IMR-90 (cell line): ENCODE measurements at regions not wholly inside any gene's neighbourhood (a gene's known extent, or its start where the extent isn't known, plus 50 kb on each side); places are given as distances from the start of the nearest gene placed in this dataset.

ENCODE experiments used
- ATAC-seq: fragments of 200-7000 bp; cut with Tn5 transposase; 2 replicates; pipeline ENCODE4 v1.9.1; 2020; ENCODE audit warnings: low read depth, mild to moderate bottlenecking, moderate library complexity
- BruUV-seq: library from RNA; stranded (reverse); fragments of 400-500 nt; replicated peaks from 2 replicates; lab custom pipeline; 2021; lab: Mats Ljungman, UMichigan
- CTCF ChIA-PET: fragments of 300-600 bp; formaldehyde crosslinking; extraction: SDS; loops from one replicate; lab custom pipeline; 2021; ENCODE audit warnings: antibody characterized with exemption; lab: Yijun Ruan, JAX
- POLR2A ChIA-PET: fragments of 300-600 bp; sonication (Branson Sonifier 250); formaldehyde crosslinking; loops from one replicate; lab custom pipeline; 2022; ENCODE audit warnings: antibody characterized with exemption; ENCODE audit not compliant: unreplicated experiment; lab: Charles Lee
- DNase-seq: peaks from one replicate; pipeline ENCODE4 v3.0.0; 2013
- H2AFZ ChIP-seq: replicated peaks from 2 replicates; pipeline ENCODE3; 2013; ENCODE audit warnings: low read length, mild to moderate bottlenecking; ENCODE audit not compliant: poor library complexity
- H2AK5ac ChIP-seq: 2 replicates; pipeline ENCODE4 v1.6.1; 2013; ENCODE audit warnings: low read depth, low read length, inconsistent platforms
- H2AK9ac ChIP-seq: replicated peaks from 2 replicates; pipeline ENCODE3; 2013; ENCODE audit warnings: mild to moderate bottlenecking, low read depth, low read length, moderate library complexity; ENCODE audit not compliant: poor library complexity
- H2BK120ac ChIP-seq: 2 replicates; pipeline ENCODE4 v1.6.1; 2013; ENCODE audit warnings: low read depth, low read length, inconsistent platforms
- H2BK15ac ChIP-seq: 3 replicates; pipeline ENCODE4 v1.6.1; 2013; ENCODE audit warnings: low read depth, low read length, inconsistent platforms
- H2BK20ac ChIP-seq: 2 replicates; pipeline ENCODE4 v1.6.1; 2013; ENCODE audit warnings: low read depth, mild to moderate bottlenecking, inconsistent platforms, low read length, moderate library complexity
- H2BK5ac ChIP-seq: 2 replicates; pipeline ENCODE4 v1.6.1; 2013; ENCODE audit warnings: mild to moderate bottlenecking, low read depth, low read length, inconsistent platforms; ENCODE audit not compliant: poor library complexity, severe bottlenecking
- H3K14ac ChIP-seq: replicated peaks from 2 replicates; pipeline ENCODE4 v1.6.1; 2013; ENCODE audit warnings: low read depth, low read length, inconsistent platforms
- H3K18ac ChIP-seq: 2 replicates; pipeline ENCODE4 v1.6.1; 2013; ENCODE audit warnings: low read depth, low read length, control low read depth
- H3K23ac ChIP-seq: 2 replicates; pipeline ENCODE4 v1.6.1; 2013; ENCODE audit warnings: low read depth, low read length, inconsistent platforms
- H3K27ac ChIP-seq: 2 replicates; pipeline ENCODE4 v1.5.1; 2013; ENCODE audit warnings: mild to moderate bottlenecking, control low read depth, low read length; ENCODE audit not compliant: insufficient read depth
- H3K27me3 ChIP-seq: 2 replicates; pipeline ENCODE4 v1.6.1; 2013; ENCODE audit warnings: low read length; ENCODE audit not compliant: control insufficient read depth, insufficient read depth
- H3K36me3 ChIP-seq: 2 replicates; pipeline ENCODE4 v1.6.1; 2013; ENCODE audit warnings: low read length, mixed read lengths; ENCODE audit not compliant: control insufficient read depth, insufficient read depth
- H3K4ac ChIP-seq: 2 replicates; pipeline ENCODE4 v1.6.1; 2013; ENCODE audit warnings: low read depth, low read length, inconsistent platforms
- H3K4me1 ChIP-seq: 2 replicates; pipeline ENCODE4 v1.6.1; 2013; ENCODE audit warnings: low read length, mixed read lengths; ENCODE audit not compliant: control insufficient read depth, insufficient read depth
- H3K4me2 ChIP-seq: 2 replicates; pipeline ENCODE4 v1.6.1; 2013; ENCODE audit warnings: low read depth, mild to moderate bottlenecking, control low read depth, low read length, moderate library complexity
- H3K4me3 ChIP-seq: 2 replicates; pipeline ENCODE4 v1.5.1; 2013; ENCODE audit warnings: low read depth, mild to moderate bottlenecking, control low read depth, low read length, moderate library complexity; ENCODE audit not compliant: insufficient read depth
- H3K56ac ChIP-seq: 2 replicates; pipeline ENCODE4 v1.6.1; 2013; ENCODE audit warnings: low read length, inconsistent platforms; ENCODE audit not compliant: insufficient read depth; ENCODE audit errors: extremely low read depth
- H3K79me1 ChIP-seq, 2 experiments: 2 replicates each; pipeline ENCODE4 v1.6.1; 2013; ENCODE audit warnings: low read length in 2 of 2, inconsistent platforms in 1 of 2, low read depth in 1 of 2
- H3K9ac ChIP-seq: 2 replicates; pipeline ENCODE4 v1.6.1; 2013; ENCODE audit warnings: low read depth, low read length, control low read depth
- H3K9me1 ChIP-seq: 2 replicates; pipeline ENCODE4 v1.6.1; 2013; ENCODE audit warnings: low read length, inconsistent platforms; ENCODE audit not compliant: insufficient read depth
- H3K9me3 ChIP-seq: 2 replicates; pipeline ENCODE4 v1.6.1; 2013; ENCODE audit warnings: low read length; ENCODE audit not compliant: control insufficient read depth, insufficient read depth
- H4K20me1 ChIP-seq: 2 replicates; pipeline ENCODE4 v1.6.1; 2013; ENCODE audit warnings: low read length, inconsistent platforms; ENCODE audit not compliant: insufficient read depth
- H4K5ac ChIP-seq: 2 replicates; pipeline ENCODE4 v1.6.1; 2013; ENCODE audit warnings: mild to moderate bottlenecking, low read depth, low read length, control low read depth
- H4K8ac ChIP-seq, 2 experiments: 2 replicates each; pipeline ENCODE4 v1.6.1; 2013; ENCODE audit warnings: low read depth in 2 of 2, low read length in 2 of 2, control low read depth in 1 of 2, inconsistent platforms in 1 of 2
- H4K91ac ChIP-seq: 2 replicates; pipeline ENCODE4 v1.6.1; 2013; ENCODE audit warnings: low read depth, low read length, inconsistent platforms; ENCODE audit not compliant: insufficient read depth
- BHLHE40 ChIP-seq: fragments of 150-350 bp; IDR thresholded peaks from 2 replicates; pipeline ENCODE4 v1.6.1; 2016; ENCODE audit warnings: mild to moderate bottlenecking, low read depth, low read length
- CEBPB ChIP-seq: IDR thresholded peaks from 2 replicates; pipeline ENCODE4 v1.6.1; 2012; ENCODE audit warnings: low read depth, low read length, improper control_type of control experiment
- FOS ChIP-seq: fragments of 150-350 bp; IDR thresholded peaks from 2 replicates; pipeline ENCODE4 v1.6.1; 2016; ENCODE audit warnings: low read depth, low read length
- MAFK ChIP-seq: IDR thresholded peaks from 2 replicates; pipeline ENCODE4 v1.6.1; 2012; ENCODE audit warnings: low read depth, low read length, improper control_type of control experiment
- POLR2A ChIP-seq: IDR thresholded peaks from 2 replicates; pipeline ENCODE4 v1.6.1; 2012; ENCODE audit warnings: mild to moderate bottlenecking, low read depth, low read length
- RFX5 ChIP-seq: IDR thresholded peaks from 2 replicates; pipeline ENCODE4 v1.8.0; 2012; ENCODE audit warnings: low read depth, mild to moderate bottlenecking, low read length, moderate library complexity
- SMC3 ChIP-seq: fragments of 150-350 bp; IDR thresholded peaks from 2 replicates; pipeline ENCODE4 v1.6.1; 2016; ENCODE audit warnings: low read depth, mild to moderate bottlenecking, antibody characterized with exemption, low read length, moderate library complexity
- WGBS, 2 experiments: methylation state at CpG; one replicate each; pipeline versions ENCODE4 v1.1.5 to v1.1.7; 2013; ENCODE audit warnings: missing lambda C conversion rate in 2 of 2; ENCODE audit not compliant: insufficient read length in 1 of 2; ENCODE audit errors: extremely low coverage in 2 of 2; 5-methylcytosine and 5-hydroxymethylcytosine counted together
- dilution Hi-C: fragments of 300-500 bp; cut with HindIII; formaldehyde crosslinking; loops from one replicate; pipeline ENCODE4 v1.14.3; 2018; ENCODE audit warnings: low sequenced_read_pairs; ENCODE audit not compliant: unreplicated experiment
- in situ Hi-C: fragments of 300-500 bp; cut with MboI; formaldehyde crosslinking; loops from 3 replicates; pipeline ENCODE4 v1.14.3; 2019; ENCODE audit warnings: low sequenced_read_pairs, inconsistent platforms, mixed read lengths
- intact Hi-C: fragments of 100-400 bp; cut with micrococcal nuclease; formaldehyde crosslinking; loops from 2 replicates; pipeline ENCODE4 v1.10.0; 2022
- TF ChIP-seq, protein P1 (sequence below): fragments of 150-350 bp; IDR thresholded peaks from 2 replicates; pipeline ENCODE4 v1.6.1; 2016; ENCODE audit warnings: low read depth, mild to moderate bottlenecking, low read length, moderate library complexity, borderline replicate concordance
- TF ChIP-seq, protein P2 (sequence below): fragments of 150-350 bp; IDR thresholded peaks from 2 replicates; pipeline ENCODE4 v1.6.1; 2017; ENCODE audit warnings: mild to moderate bottlenecking, antibody characterized with exemption, low read length, low read depth
- TF ChIP-seq, protein P3 (sequence below): conservative IDR thresholded peaks from 2 replicates; pipeline ENCODE4 v1.5.1; 2012; ENCODE audit warnings: mild to moderate bottlenecking, low read depth, low read length, improper control_type of control experiment

DNA sequence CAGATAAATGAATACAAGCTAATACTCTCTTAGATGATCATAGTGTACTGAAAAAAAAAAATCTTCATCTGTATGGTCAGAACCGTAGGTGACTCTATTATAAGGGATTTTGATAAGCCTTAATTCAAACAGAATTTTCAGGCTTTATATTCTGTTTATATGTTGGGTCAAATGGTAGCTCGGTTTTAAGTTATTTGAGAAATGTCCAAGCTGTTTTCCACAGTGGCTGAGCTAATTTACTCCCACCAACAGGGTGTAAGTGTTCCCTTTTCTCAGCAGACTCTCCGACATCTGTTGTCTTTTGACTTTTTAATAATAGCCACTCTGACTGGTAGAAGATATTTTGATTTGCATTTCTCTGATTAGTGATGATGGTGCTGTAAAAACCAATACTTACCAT, 328.8 kb upstream of the MAGI2 start:
- H2AFZ ChIP-seq, result no peak overlapping the region

More for the DNA sequence above, 328.8 kb upstream of the MAGI2 start:
- in situ Hi-C loops, result no loop called here
- H3K27me3 ChIP-seq, result no peaks in the 10 kb centered on the region
- peaks cover 11% of the 10 kb centered on the region; the same call in 1 of the 2 replicates for H3K4me1 ChIP-seq
- H2BK120ac ChIP-seq, result no peak overlapping the region
- H2AK9ac ChIP-seq, result no peak overlapping the region
- no peak overlapping the region for H3K4me3 ChIP-seq
- H3K56ac ChIP-seq, result no peak overlapping the region
- H3K18ac ChIP-seq, result peak overlapping the region; percentile 83; the same call in 1 of the 2 replicates
- H2BK20ac ChIP-seq, result peak overlapping the region; percentile 37; the same call in 1 of the 2 replicates
- no TSS peak for BruUV-seq
- H3K27ac ChIP-seq, result no peak overlapping the region
- ChIA-PET CTCF (no interaction called here), POLR2A (no interaction called here)
- no peak overlapping the region; a peak in 1 of 4 replicates for H4K8ac ChIP-seq
- H2BK5ac ChIP-seq, result peak overlapping the region; percentile 3
- no peak overlapping the region for H3K14ac ChIP-seq
- no peaks in the 10 kb centered on the region for H3K79me1 ChIP-seq
- no peak overlapping the region for H2AK5ac ChIP-seq
- H3K36me3 ChIP-seq, result no peaks in the 10 kb centered on the region
- no peak overlapping the region for H3K4me2 ChIP-seq
- H3K23ac ChIP-seq, result no peak overlapping the region
- H4K5ac ChIP-seq, result no peak overlapping the region
- H3K9ac ChIP-seq, result no peak overlapping the region
- H3K4ac ChIP-seq, result no peak overlapping the region
- dilution Hi-C loops, result no loop called here
- ATAC-seq (no peak), DNase-seq (no peak)
- no CpG with 5 or more reads among the region's 3 CpGs for WGBS, 2 experiments
- TF ChIP-seq, protein P1, sequence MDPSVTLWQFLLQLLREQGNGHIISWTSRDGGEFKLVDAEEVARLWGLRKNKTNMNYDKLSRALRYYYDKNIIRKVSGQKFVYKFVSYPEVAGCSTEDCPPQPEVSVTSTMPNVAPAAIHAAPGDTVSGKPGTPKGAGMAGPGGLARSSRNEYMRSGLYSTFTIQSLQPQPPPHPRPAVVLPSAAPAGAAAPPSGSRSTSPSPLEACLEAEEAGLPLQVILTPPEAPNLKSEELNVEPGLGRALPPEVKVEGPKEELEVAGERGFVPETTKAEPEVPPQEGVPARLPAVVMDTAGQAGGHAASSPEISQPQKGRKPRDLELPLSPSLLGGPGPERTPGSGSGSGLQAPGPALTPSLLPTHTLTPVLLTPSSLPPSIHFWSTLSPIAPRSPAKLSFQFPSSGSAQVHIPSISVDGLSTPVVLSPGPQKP, result no peak
- no peak for TF ChIP-seq SMC3
- TF ChIP-seq RFX5, result no peak
- TF ChIP-seq BHLHE40, result no peak
- no peak for TF ChIP-seq MAFK
- TF ChIP-seq, protein P2, sequence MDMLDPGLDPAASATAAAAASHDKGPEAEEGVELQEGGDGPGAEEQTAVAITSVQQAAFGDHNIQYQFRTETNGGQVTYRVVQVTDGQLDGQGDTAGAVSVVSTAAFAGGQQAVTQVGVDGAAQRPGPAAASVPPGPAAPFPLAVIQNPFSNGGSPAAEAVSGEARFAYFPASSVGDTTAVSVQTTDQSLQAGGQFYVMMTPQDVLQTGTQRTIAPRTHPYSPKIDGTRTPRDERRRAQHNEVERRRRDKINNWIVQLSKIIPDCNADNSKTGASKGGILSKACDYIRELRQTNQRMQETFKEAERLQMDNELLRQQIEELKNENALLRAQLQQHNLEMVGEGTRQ, result no peak
- TF ChIP-seq CEBPB, result no peak
- TF ChIP-seq, protein P3, sequence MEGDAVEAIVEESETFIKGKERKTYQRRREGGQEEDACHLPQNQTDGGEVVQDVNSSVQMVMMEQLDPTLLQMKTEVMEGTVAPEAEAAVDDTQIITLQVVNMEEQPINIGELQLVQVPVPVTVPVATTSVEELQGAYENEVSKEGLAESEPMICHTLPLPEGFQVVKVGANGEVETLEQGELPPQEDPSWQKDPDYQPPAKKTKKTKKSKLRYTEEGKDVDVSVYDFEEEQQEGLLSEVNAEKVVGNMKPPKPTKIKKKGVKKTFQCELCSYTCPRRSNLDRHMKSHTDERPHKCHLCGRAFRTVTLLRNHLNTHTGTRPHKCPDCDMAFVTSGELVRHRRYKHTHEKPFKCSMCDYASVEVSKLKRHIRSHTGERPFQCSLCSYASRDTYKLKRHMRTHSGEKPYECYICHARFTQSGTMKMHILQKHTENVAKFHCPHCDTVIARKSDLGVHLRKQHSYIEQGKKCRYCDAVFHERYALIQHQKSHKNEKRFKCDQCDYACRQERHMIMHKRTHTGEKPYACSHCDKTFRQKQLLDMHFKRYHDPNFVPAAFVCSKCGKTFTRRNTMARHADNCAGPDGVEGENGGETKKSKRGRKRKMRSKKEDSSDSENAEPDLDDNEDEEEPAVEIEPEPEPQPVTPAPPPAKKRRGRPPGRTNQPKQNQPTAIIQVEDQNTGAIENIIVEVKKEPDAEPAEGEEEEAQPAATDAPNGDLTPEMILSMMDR, result no peak
- TF ChIP-seq POLR2A, result no peak
- TF ChIP-seq FOS, result no peak
- no peak overlapping the region for H2BK15ac ChIP-seq
- H3K9me3 ChIP-seq, result no peaks in the 10 kb centered on the region
- peaks cover 3% of the 10 kb centered on the region; the same call in 1 of the 2 replicates for H3K9me1 ChIP-seq
- intact Hi-C loops, result no loop called here
- no peaks in the 10 kb centered on the region for H4K20me1 ChIP-seq
- H4K91ac ChIP-seq, result no peak overlapping the region
